Activated T-cell treated with anti-CD3 and anti-CD28 coated beads, Interleukin-2, amount 50 U/mL, for 1 hour (primary cell): ENCODE measurements at regions not wholly inside any gene's neighbourhood (a gene's known extent, or its start where the extent isn't known, plus 50 kb on each side); places are given as distances from the start of the nearest gene placed in this dataset.

ENCODE experiments used
- DNase-seq: peaks from one replicate; pipeline ENCODE4 v3.0.0-alpha.2; 2020

- DNase-seq = no peak
Observed at GRCh38 chr1:14511796-14512585, 86.5 kb upstream of the KAZN start.

DNA sequence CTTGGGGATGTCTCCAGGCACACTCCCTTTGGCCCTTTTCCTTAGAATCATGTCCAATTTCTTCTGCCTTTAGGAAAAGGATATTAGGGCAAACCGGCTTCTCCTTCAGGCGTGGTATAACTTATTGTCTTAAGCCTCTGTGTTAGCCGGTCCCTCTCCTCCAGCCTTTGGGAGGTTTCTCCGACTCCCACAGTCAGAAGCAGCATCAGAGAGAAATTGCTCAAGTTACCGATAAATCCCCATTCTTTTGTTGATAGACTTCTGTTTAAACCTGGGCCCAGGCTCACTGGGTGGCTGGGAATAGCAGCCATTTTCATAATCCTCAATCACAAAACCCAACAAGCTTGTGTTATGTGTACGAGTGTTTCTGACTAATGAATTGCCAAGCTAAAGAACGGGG, 85.4 kb upstream of the KAZN start:
- no peak for DNase-seq

- no peak for DNase-seq
Observed at GRCh38 chr1:14514739-14515138, 83.7 kb upstream of the KAZN start.

- DNase-seq = no peak
Observed at GRCh38 chr1:14516974-14517840, 81.3 kb upstream of the KAZN start.

GRCh38 chr1:14517841-14518180, 80.7 kb upstream of the KAZN start:
- DNase-seq = no peak

DNA sequence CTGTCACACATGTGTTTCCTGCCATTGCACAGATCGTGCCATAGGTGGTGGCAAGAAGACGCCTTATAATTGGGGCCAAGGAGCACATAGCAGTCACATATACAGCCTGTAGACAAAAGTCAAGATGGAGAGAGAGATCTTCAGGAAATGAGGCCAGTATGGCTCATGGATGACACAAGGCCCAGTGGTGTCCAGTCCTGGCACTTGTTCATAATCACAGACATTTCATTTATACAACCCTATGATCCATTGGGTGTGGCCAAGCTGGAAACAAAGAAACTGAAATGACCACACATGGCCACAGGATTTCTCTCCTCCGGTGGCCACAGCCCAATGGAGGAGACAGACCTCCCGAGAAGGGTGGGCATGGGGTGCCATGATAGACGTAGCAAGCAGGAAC, 78.5 kb upstream of the KAZN start:
- no peak for DNase-seq

GRCh38 chr1:14520514-14521163, 77.8 kb upstream of the KAZN start:
- DNase-seq = no peak

DNA sequence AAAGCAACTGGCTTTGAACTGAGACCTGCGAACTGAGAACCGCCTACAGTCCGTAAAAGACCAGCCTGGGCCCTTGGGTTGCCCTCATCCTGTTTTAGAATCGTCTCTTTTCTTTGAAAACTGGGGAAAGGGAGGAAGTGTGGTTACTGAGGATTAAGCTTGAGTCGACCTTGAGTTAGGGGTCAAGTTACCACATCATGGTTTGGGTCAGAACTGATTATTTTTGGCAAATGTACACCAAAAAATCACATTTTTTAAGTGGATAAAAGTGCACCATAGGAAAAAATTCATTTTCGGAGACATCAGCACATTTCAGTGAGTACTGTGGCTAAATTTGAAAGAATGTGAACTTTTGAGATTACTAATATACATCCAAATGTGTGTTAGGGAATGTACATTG, 76.9 kb upstream of the KAZN start:
- no peak for DNase-seq

GRCh38 chr1:14522077-14522925, 76.2 kb upstream of the KAZN start:
- DNase-seq = no peak

GRCh38 chr1:14522926-14523241, 75.6 kb upstream of the KAZN start:
- DNase-seq = no peak

DNA sequence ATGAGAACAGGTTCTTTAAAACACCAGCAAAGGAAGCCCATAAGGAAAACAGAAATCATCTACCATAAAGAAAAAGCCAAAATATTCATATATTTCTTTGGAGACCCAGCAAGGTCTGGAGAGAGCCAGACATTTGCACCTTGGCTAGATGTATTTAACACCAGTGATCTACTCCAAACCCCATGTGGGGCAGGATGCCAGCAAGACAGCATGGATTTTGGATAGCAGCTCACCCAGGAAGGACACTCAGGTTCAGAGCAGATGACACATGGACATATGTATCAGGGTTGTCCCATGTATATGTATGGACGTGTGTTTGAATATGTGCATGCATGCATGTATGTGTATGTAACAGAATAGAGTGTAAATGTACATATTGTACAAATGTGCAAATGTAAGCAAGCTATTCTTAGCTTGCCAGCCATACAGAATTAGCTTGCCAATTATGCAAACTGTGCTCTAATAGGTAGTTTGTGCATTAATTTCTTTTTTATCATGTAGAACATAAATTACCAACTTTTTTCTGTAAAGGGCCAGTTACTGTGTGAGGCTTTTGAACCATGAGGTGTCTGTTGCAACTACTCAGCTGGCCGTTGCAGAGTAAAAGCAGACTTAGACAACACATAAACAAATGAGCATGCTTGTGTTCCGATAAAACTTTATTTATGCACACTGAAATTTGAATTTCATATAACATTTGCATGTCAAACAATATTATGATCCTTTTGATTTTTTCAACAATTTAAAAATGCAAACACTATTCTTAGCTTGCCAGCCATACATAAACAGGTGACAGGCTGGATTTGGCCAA, 73.5 kb upstream of the KAZN start:
- DNase-seq = no peak

DNA sequence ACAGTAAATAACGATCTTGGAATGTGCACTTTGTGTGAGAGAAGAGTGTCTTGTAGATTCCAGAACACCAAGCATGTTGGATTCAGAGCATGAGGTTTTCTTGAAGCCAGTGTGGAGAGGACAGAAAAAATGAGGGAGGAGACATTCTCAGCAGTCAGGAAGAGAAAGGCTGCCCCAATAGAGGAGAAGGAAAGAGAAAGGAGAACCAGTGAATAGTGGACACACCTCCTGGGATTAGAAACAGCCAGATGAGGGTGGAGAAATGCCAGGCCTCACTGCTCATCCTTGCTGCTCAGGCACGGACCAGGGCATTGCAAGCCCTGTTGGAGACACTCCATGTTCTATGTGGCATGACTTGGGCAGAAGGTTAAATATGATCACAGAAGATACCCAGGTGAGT, 69.0 kb upstream of the KAZN start:
- no peak for DNase-seq

DNA sequence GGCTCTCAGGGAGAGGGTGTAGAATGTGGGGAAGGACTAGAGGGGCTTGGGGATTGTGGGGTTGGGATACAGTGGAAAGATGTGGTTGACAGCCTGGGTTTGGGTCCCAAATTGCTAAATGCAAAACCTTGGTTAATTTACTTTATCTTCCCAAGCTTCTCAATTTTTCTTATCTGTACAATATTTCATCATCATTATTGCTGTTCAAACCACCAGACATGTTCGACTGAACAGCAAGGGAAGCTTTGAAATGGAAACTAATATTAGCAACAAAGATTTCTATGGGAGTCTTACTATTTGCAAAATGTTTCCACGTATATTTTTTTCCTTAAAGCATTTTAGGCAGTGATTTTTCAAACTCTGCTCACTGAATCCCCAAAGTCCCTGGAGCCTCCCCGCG, 67.0 kb upstream of the KAZN start:
- DNase-seq = no peak

- no peak for DNase-seq
Observed at GRCh38 chr1:14535619-14536355, 62.7 kb upstream of the KAZN start.

GRCh38 chr1:14538335-14538734, 60.1 kb upstream of the KAZN start:
- DNase-seq = no peak

GRCh38 chr1:14539309-14539708, 59.2 kb upstream of the KAZN start:
- DNase-seq = no peak

GRCh38 chr1:14539953-14540563, 58.4 kb upstream of the KAZN start:
- DNase-seq = no peak

DNA sequence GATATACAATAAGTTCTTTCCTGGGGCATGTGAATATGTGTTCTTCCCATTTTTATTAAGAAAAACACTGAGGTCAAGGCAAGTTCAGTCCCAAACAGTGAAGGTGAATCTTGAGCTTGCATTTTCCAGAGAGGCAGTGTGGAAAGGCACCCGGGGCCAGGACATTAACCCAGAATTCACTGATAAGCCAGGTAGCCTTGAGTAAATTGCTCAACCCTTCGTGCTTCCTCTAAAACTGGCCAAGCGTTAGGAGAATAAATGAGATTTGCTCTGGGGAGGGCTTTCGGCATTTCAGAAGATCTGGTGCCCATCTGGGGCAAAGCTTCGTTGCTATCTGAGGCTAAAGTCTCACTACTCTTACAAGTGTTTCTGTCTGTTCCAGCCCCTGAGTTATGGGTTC, 57.1 kb upstream of the KAZN start:
- DNase-seq = no peak

DNA sequence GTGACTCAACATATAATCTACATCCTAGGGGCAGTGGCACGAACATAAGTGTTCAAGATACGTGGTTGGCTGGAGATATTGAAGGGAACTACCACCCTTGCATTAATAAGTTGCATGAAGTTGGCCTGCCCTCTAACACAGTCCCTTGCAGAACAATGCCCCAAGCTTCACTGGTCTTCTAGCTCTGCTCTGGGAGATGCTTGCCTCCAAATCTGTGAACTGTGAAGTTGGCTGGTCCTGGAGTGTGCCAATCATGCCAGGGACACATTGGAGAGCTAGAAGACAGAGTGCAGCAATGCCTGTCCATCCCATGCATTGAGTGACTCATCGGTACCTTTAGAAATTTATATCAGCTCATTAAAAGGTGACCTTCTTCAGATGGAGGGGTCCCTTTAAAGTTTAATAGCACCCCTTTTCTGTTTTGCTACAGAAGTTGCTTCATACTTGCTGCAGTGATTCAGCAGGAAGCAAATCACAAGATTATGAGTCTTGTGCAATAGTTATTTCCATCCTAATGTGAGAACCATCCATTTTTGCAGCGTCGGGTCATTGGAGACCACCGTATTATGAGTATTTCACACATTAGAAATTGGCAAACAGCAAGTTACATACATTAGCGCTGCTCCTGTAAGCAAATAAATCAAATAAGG, 55.2 kb upstream of the KAZN start:
- no peak for DNase-seq

DNA sequence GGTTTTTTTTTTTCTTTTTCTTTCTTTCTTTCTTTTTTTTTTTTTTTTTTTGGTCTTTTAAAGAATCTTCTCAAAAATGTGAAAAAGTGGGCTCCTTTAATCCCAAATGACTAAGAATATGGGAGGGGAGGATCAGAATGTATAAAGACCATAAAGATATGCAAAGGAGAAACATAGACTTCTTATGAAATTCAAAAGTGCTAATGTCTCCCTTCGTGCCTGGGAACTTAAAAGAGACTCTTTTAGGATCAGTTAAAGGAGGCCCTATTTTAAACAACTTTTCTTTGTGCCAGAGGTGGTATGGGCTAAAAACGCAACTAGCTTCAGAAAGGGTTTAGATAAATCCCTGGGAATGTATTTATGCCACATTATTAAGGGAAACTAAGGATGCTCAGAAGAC, 54.2 kb upstream of the KAZN start:
- DNase-seq = no peak
